ENCODE measurements at regions not wholly inside any gene's neighbourhood (a gene's known extent, or its start where the extent isn't known, plus 50 kb on each side); places are given as distances from the start of the nearest gene placed in this dataset.
"Not testable (repeated sequence)": the region's sequence is repeated elsewhere in the genome, so short reads cannot be mapped to it uniquely, and the experiment has no call there.

GRCh38 chr13:89383891-89384290 is 1712.7 kb downstream of the SLITRK5 start:
- no peaks in the 10 kb centered on the region for H3K36me3 Mint-ChIP-seq (ENCODE audit: low read depth)
- no peaks in the 10 kb centered on the region for H3K4me1 Mint-ChIP-seq
- no peak overlapping the region for H3K27ac Mint-ChIP-seq
- H3K4me3 Mint-ChIP-seq = no peak overlapping the region
- peaks cover 4% of the 10 kb centered on the region for H3K27me3 Mint-ChIP-seq (ENCODE audit: low read depth, poor library complexity)
- DNase-seq = no peak
- no peak for TF ChIP-seq CTCF (IDR thresholded peaks at IDR 0.05)
- peaks cover 4% of the 10 kb centered on the region for H3K9me3 Mint-ChIP-seq

- DNase-seq = no peak
- no peak overlapping the region for H3K4me3 Mint-ChIP-seq
- no peaks in the 10 kb centered on the region for H3K9me3 Mint-ChIP-seq
- no peak overlapping the region for H3K27ac Mint-ChIP-seq
- no peaks in the 10 kb centered on the region for H3K27me3 Mint-ChIP-seq (ENCODE audit: low read depth, poor library complexity)
- no peaks in the 10 kb centered on the region for H3K36me3 Mint-ChIP-seq (ENCODE audit: low read depth)
- no peaks in the 10 kb centered on the region for H3K4me1 Mint-ChIP-seq
- TF ChIP-seq CTCF (IDR thresholded peaks at IDR 0.05) = no peak
Observed at GRCh38 chr13:89393758-89394304, 1722.7 kb downstream of the SLITRK5 start.

GRCh38 chr13:89401264-89401675 is 1730.1 kb downstream of the SLITRK5 start:
- Mint-ChIP-seq H3K9me3 (no peaks in the 10 kb centered on the region), H3K4me3 (no peak overlapping the region), H3K36me3 (ENCODE audit: low read depth) (no peaks in the 10 kb centered on the region), H3K4me1 (no peaks in the 10 kb centered on the region), H3K27me3 (ENCODE audit: low read depth, poor library complexity) (no peaks in the 10 kb centered on the region), H3K27ac (no peak overlapping the region)
- TF ChIP-seq CTCF (IDR thresholded peaks at IDR 0.05) = no peak
- DNase-seq = no peak

- H3K36me3 Mint-ChIP-seq (ENCODE audit: low read depth) = no peaks in the 10 kb centered on the region
- no peaks in the 10 kb centered on the region for H3K4me1 Mint-ChIP-seq
- H3K27me3 Mint-ChIP-seq (ENCODE audit: low read depth, poor library complexity) = peaks cover 2% of the 10 kb centered on the region
- H3K27ac Mint-ChIP-seq = no peak overlapping the region
- H3K9me3 Mint-ChIP-seq = no peaks in the 10 kb centered on the region
- DNase-seq = no peak
- H3K4me3 Mint-ChIP-seq = no peak overlapping the region
- TF ChIP-seq CTCF (IDR thresholded peaks at IDR 0.05) = no peak
Observed at GRCh38 chr13:89402211-89402610, 1731.0 kb downstream of the SLITRK5 start.

- not testable (repeated sequence) for H3K27me3 Mint-ChIP-seq (ENCODE audit: low read depth, poor library complexity); DNase-seq; H3K4me1 Mint-ChIP-seq; H3K9me3 Mint-ChIP-seq; H3K36me3 Mint-ChIP-seq (ENCODE audit: low read depth); H3K27ac Mint-ChIP-seq; H3K4me3 Mint-ChIP-seq
Observed at GRCh38 chr13:89406096-89406495, 1734.9 kb downstream of the SLITRK5 start.

GRCh38 chr13:89407357-89407756 is 1736.2 kb downstream of the SLITRK5 start:
- no peak for DNase-seq
- H3K9me3 Mint-ChIP-seq = no peaks in the 10 kb centered on the region
- H3K27ac Mint-ChIP-seq = no peak overlapping the region
- no peaks in the 10 kb centered on the region for H3K36me3 Mint-ChIP-seq (ENCODE audit: low read depth)
- H3K4me1 Mint-ChIP-seq = no peaks in the 10 kb centered on the region
- H3K4me3 Mint-ChIP-seq = no peak overlapping the region
- peaks cover 5% of the 10 kb centered on the region for H3K27me3 Mint-ChIP-seq (ENCODE audit: low read depth, poor library complexity)
- no peak for TF ChIP-seq CTCF (IDR thresholded peaks at IDR 0.05)
